HL-60 (cell line): ENCODE measurements at regions not wholly inside any gene's neighbourhood (a gene's known extent, or its start where the extent isn't known, plus 50 kb on each side); places are given as distances from the start of the nearest gene placed in this dataset.

Experiments used
- GABPA ChIP-seq: IDR thresholded peaks from 2 replicates; pipeline ENCODE4 v1.6.1; 2012; ENCODE audit warnings: low read depth
- TF ChIP-seq, protein P1 (sequence below): IDR thresholded peaks from 2 replicates; pipeline ENCODE4 v1.6.1; 2012; ENCODE audit warnings: low read depth; ENCODE audit not compliant: insufficient replicate concordance
- TF ChIP-seq, protein P2 (sequence below): IDR thresholded peaks from one replicate; pipeline ENCODE4 v1.5.1; 2011; ENCODE audit warnings: low read length, control low read depth, inconsistent platforms; ENCODE audit not compliant: insufficient read depth

DNA sequence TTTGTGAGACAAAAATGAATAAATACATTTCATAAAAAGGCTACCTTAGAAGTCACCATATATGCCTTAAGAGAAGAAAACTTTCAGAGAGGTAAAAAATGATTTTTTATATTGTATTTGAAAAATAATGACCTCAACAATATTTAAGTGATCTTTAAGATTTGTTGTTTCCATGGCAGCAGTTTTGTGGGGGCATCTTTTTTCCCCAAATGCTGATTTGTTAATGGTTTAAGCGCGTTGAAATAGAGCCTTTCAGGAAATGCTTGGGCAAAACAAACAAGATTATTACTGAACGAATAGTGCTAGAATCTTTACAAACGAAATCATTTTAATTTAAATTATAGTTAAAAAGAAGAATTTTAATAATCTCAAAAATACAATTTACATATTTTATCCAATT, 103.1 kb upstream of the MYO16 start:
- TF ChIP-seq, protein P1, sequence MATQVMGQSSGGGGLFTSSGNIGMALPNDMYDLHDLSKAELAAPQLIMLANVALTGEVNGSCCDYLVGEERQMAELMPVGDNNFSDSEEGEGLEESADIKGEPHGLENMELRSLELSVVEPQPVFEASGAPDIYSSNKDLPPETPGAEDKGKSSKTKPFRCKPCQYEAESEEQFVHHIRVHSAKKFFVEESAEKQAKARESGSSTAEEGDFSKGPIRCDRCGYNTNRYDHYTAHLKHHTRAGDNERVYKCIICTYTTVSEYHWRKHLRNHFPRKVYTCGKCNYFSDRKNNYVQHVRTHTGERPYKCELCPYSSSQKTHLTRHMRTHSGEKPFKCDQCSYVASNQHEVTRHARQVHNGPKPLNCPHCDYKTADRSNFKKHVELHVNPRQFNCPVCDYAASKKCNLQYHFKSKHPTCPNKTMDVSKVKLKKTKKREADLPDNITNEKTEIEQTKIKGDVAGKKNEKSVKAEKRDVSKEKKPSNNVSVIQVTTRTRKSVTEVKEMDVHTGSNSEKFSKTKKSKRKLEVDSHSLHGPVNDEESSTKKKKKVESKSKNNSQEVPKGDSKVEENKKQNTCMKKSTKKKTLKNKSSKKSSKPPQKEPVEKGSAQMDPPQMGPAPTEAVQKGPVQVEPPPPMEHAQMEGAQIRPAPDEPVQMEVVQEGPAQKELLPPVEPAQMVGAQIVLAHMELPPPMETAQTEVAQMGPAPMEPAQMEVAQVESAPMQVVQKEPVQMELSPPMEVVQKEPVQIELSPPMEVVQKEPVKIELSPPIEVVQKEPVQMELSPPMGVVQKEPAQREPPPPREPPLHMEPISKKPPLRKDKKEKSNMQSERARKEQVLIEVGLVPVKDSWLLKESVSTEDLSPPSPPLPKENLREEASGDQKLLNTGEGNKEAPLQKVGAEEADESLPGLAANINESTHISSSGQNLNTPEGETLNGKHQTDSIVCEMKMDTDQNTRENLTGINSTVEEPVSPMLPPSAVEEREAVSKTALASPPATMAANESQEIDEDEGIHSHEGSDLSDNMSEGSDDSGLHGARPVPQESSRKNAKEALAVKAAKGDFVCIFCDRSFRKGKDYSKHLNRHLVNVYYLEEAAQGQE: no peak
- TF ChIP-seq, protein P2, sequence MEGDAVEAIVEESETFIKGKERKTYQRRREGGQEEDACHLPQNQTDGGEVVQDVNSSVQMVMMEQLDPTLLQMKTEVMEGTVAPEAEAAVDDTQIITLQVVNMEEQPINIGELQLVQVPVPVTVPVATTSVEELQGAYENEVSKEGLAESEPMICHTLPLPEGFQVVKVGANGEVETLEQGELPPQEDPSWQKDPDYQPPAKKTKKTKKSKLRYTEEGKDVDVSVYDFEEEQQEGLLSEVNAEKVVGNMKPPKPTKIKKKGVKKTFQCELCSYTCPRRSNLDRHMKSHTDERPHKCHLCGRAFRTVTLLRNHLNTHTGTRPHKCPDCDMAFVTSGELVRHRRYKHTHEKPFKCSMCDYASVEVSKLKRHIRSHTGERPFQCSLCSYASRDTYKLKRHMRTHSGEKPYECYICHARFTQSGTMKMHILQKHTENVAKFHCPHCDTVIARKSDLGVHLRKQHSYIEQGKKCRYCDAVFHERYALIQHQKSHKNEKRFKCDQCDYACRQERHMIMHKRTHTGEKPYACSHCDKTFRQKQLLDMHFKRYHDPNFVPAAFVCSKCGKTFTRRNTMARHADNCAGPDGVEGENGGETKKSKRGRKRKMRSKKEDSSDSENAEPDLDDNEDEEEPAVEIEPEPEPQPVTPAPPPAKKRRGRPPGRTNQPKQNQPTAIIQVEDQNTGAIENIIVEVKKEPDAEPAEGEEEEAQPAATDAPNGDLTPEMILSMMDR: no peak
- TF ChIP-seq GABPA: no peak
